ENCODE measurements at regions not wholly inside any gene's neighbourhood (a gene's known extent, or its start where the extent isn't known, plus 50 kb on each side); places are given as distances from the start of the nearest gene placed in this dataset.
"Not testable (repeated sequence)": the region's sequence is repeated elsewhere in the genome, so short reads cannot be mapped to it uniquely, and the experiment has no call there.

DNA sequence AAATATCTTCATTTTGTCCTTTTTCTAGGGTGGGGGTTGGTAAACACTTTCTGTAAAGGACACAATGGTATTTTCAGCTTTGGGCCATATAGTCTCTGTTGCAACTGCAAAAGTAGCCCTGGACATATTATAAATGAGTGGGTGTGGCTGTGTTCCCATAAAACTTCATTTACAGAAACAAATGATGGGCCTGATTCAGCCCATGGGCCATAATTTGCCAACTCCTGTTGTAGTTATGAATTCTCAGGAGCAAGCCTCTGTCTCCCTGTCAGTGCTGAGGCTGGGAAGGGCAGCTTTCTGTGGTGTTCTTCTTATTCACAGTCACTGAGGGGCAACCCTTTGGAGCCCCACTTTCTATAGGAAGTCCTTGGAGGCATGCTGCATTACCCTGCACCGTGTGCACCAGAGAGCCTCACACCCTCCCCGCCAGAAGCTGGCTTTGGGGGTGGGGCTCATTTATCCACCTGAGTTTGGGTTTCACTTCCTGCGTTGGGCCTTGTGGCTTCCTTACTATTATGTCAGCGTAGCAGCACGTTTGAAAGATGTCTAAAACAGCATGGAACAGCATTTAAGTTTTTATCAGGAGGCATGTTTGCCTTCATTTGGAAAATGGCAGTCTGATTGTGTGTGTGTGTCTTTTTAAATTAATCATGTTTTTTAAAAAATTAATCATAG lies 60.8 kb upstream of the FAN1 start:
- not testable (repeated sequence) for DNase-seq (ENCODE audit: low spot score)

DNA sequence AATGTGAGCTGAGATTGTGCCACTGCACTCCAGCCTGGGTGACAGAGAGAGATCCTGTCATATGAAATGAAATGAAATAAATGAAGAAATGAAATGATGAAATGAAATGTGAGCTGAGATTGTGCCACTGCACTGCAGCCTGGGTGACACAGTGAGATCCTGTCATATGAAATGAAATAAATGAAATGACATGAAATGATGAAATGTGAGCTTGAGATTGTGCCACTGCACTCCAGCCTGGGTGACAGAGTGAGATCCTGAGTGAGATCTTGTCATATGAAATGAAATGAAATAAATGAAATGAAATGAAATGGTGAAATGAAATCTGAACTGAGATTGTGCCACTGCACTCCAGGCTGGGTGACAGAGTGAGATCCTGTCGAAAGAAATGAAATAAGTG lies 58.2 kb upstream of the FAN1 start:
- not testable (repeated sequence) for DNase-seq (ENCODE audit: low spot score)
